ENCODE measurements at regions not wholly inside any gene's neighbourhood (a gene's known extent, or its start where the extent isn't known, plus 50 kb on each side); places are given as distances from the start of the nearest gene placed in this dataset.

- intact Hi-C loops (cut with DNase I; ENCODE audit: low total_unique reads) = no loop called here
- Histone ChIP-seq H3K27ac (no peak overlapping the region), H3K4me3 (no peak overlapping the region), H3K9me3 (peaks cover 0 to 68% (median 25%) of the 10 kb centered on the region in 8 donors), H3K36me3 (no peaks in the 10 kb centered on the region), H3K4me1 (no peaks in the 10 kb centered on the region), H3K27me3 (replicated peaks in 1 of 7) (no peaks in the 10 kb centered on the region)
- no peak for DNase-seq
- 55 to 78% (median 56%) methylated on average over 2 of the region's 2 CpGs for WGBS, 5 donors
- TF ChIP-seq POLR2A (IDR thresholded peaks at IDR 0.05) (no peak), POLR2AphosphoS5 (IDR thresholded peaks at IDR 0.05) (no peak), CTCF (IDR thresholded peaks at IDR 0.05 in 8 of 11, conservative IDR thresholded peaks at IDR 0.05 in 3 of 11) (no peak)
Observed at GRCh38 chr16:35365675-35366074, 1906.3 kb downstream of the TP53TG3F start.

- no peak for TF ChIP-seq POLR2A (IDR thresholded peaks at IDR 0.05)
- TF ChIP-seq CTCF (IDR thresholded peaks at IDR 0.05 in 8 of 11, conservative IDR thresholded peaks at IDR 0.05 in 3 of 11) = no peak
- no peak for TF ChIP-seq POLR2AphosphoS5 (IDR thresholded peaks at IDR 0.05)
- Histone ChIP-seq H3K4me1 (no peaks in the 10 kb centered on the region), H3K9me3 (peaks cover 0 to 60% (median 28%) of the 10 kb centered on the region in 8 donors), H3K27me3 (replicated peaks in 1 of 7) (no peaks in the 10 kb centered on the region), H3K4me3 (no peak overlapping the region), H3K27ac (no peak overlapping the region), H3K36me3 (no peaks in the 10 kb centered on the region)
- WGBS, 5 donors = 63 to 75% (median 73%) methylated on average over 1 of the region's 1 CpG
- intact Hi-C loops (cut with DNase I; ENCODE audit: low total_unique reads) = no loop called here
- no peak for DNase-seq
Observed at GRCh38 chr16:35370617-35371016, 1911.2 kb downstream of the TP53TG3F start.

GRCh38 chr16:35377142-35377541 is 1917.7 kb downstream of the TP53TG3F start:
- H3K4me1 ChIP-seq = no peaks in the 10 kb centered on the region
- DNase-seq = no peak
- no peak overlapping the region for H3K4me3 ChIP-seq
- TF ChIP-seq CTCF (IDR thresholded peaks at IDR 0.05 in 8 of 11, conservative IDR thresholded peaks at IDR 0.05 in 3 of 11) (no peak), POLR2A (IDR thresholded peaks at IDR 0.05) (no peak), POLR2AphosphoS5 (IDR thresholded peaks at IDR 0.05) (no peak)
- intact Hi-C loops (cut with DNase I; ENCODE audit: low total_unique reads) = no loop called here
- 36 to 52% (median 47%) methylated on average over 2 of the region's 2 CpGs for WGBS, 5 donors
- peaks cover 0 to 35% (median 21%) of the 10 kb centered on the region in 8 donors for H3K9me3 ChIP-seq
- H3K27me3 ChIP-seq (replicated peaks in 1 of 7) = no peaks in the 10 kb centered on the region
- no peak overlapping the region for H3K27ac ChIP-seq
- no peaks in the 10 kb centered on the region for H3K36me3 ChIP-seq

GRCh38 chr16:35386619-35387018 is 1927.2 kb downstream of the TP53TG3F start:
- Histone ChIP-seq H3K4me3 (no peak overlapping the region), H3K4me1 (no peaks in the 10 kb centered on the region), H3K27me3 (replicated peaks in 1 of 7) (no peaks in the 10 kb centered on the region), H3K36me3 (no peaks in the 10 kb centered on the region), H3K9me3 (peaks cover 0 to 33% (median 4%) of the 10 kb centered on the region in 8 donors), H3K27ac (no peak overlapping the region)
- no peak for DNase-seq
- 47 to 67% (median 52%) methylated on average over 2 of the region's 2 CpGs for whole genome bisulfite sequencing, 5 donors
- intact Hi-C loops (cut with DNase I; ENCODE audit: low total_unique reads) = no loop called here
- TF ChIP-seq POLR2A (IDR thresholded peaks at IDR 0.05) (no peak), POLR2AphosphoS5 (IDR thresholded peaks at IDR 0.05) (no peak), CTCF (IDR thresholded peaks at IDR 0.05 in 8 of 11, conservative IDR thresholded peaks at IDR 0.05 in 3 of 11) (no peak)
